Thyroid gland (tissue), 4 donors: ENCODE measurements at regions not wholly inside any gene's neighbourhood (a gene's known extent, or its start where the extent isn't known, plus 50 kb on each side); places are given as distances from the start of the nearest gene placed in this dataset.

Source experiments
- POLR2A ChIP-seq, 2 donors: fragments of 450-650 bp; IDR thresholded peaks; one replicate each; pipeline ENCODE4 v1.6.1; 2017; ENCODE audit warnings: antibody characterized with exemption in 2 of 2, mild to moderate bottlenecking in 2 of 2, moderate library complexity in 1 of 2
- TF ChIP-seq, protein P1 (sequence below), 6 experiments: fragments of 200-600 bp in 3 of 6; fragments of 450-650 bp in 3 of 6; sonication (generic) in 3 of 6; IDR thresholded peaks; one replicate each; pipeline ENCODE4 v1.5.1; 2016 to 2019; ENCODE audit warnings: antibody characterized with exemption in 6 of 6, mild to moderate bottlenecking in 2 of 6, inconsistent platforms in 1 of 6, moderate library complexity in 1 of 6

DNA sequence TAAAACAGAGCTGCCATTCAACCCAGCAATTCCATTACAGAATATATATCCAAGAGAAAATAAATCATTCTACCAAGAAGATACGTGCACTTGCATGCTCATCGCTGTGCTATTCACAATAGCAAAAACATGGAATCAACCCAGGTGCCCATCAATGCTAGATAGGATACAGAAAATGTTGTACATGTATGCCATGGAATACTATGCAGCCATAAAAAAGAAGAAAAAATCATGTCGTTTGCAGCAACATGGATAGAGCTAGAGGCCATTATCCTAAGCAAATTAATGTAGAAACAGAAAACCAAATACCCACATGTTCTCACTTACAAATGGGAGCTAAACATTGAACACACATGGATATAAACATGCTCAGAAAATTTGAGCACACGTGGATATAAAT, 633.1 kb upstream of the CITED2 start:
- TF ChIP-seq POLR2A (IDR thresholded peaks at IDR 0.05) = no peak
- TF ChIP-seq, protein P1, sequence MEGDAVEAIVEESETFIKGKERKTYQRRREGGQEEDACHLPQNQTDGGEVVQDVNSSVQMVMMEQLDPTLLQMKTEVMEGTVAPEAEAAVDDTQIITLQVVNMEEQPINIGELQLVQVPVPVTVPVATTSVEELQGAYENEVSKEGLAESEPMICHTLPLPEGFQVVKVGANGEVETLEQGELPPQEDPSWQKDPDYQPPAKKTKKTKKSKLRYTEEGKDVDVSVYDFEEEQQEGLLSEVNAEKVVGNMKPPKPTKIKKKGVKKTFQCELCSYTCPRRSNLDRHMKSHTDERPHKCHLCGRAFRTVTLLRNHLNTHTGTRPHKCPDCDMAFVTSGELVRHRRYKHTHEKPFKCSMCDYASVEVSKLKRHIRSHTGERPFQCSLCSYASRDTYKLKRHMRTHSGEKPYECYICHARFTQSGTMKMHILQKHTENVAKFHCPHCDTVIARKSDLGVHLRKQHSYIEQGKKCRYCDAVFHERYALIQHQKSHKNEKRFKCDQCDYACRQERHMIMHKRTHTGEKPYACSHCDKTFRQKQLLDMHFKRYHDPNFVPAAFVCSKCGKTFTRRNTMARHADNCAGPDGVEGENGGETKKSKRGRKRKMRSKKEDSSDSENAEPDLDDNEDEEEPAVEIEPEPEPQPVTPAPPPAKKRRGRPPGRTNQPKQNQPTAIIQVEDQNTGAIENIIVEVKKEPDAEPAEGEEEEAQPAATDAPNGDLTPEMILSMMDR (IDR thresholded peaks at IDR 0.05) = no peak
